ENCODE measurements at regions not wholly inside any gene's neighbourhood (a gene's known extent, or its start where the extent isn't known, plus 50 kb on each side); places are given as distances from the start of the nearest gene placed in this dataset.

DNA sequence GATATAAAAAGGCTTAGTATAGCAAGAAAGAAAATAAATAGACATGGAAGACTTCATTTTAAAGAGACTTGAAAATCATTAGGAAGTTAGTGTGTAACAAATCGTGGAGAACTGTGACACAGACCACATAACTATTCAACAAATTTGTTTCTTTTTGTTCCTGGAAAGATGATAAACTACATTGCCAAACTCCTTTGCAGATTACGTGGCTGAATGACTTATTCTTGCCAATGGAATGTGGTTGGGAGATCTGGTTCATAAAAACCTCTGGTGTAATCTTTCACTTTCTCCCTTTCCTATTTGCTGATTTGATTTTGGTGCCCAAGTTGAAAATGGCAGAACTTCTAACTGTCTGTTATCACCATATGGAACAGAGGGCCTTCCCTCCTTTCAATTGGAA, 328.9 kb upstream of the MEF2C start:
- no peak for TF ChIP-seq CTCF (IDR thresholded peaks at IDR 0.05)
- no peak for TF ChIP-seq EP300 (IDR thresholded peaks at IDR 0.05)
- no peak for TF ChIP-seq POLR2A (IDR thresholded peaks at IDR 0.05)
- peak; percentile 27 for TF ChIP-seq POLR2AphosphoS5 (IDR thresholded peaks at IDR 0.05)
